Fibroblast of lung (primary cell): ENCODE measurements at regions not wholly inside any gene's neighbourhood (a gene's known extent, or its start where the extent isn't known, plus 50 kb on each side); places are given as distances from the start of the nearest gene placed in this dataset.
"Not testable (repeated sequence)": the region's sequence is repeated elsewhere in the genome, so short reads cannot be mapped to it uniquely, and the experiment has no call there.

ENCODE experiments used
- DNase-seq, 2 donors: peaks; one replicate each; pipeline versions ENCODE4 v3.0.0 to v3.0.0-alpha.2; 2010; ENCODE audit warnings: low read depth in 2 of 2
- H2AFZ ChIP-seq: 2 replicates; pipeline ENCODE4 v1.5.1; 2012; ENCODE audit warnings: low read length, control low read depth, inconsistent platforms
- H3K27ac ChIP-seq: 2 replicates; pipeline ENCODE4 v1.5.1; 2011; ENCODE audit warnings: low read length, control low read depth; ENCODE audit not compliant: insufficient read depth
- H3K27me3 ChIP-seq: 2 replicates; pipeline ENCODE4 v1.5.1; 2011; ENCODE audit warnings: mild to moderate bottlenecking, low read length; ENCODE audit not compliant: control insufficient read depth, insufficient read depth
- H3K36me3 ChIP-seq: 2 replicates; pipeline ENCODE4 v1.5.1; 2011; ENCODE audit warnings: low read length; ENCODE audit not compliant: control insufficient read depth, insufficient read depth
- H3K4me1 ChIP-seq: 2 replicates; pipeline ENCODE4 v1.5.1; 2011; ENCODE audit warnings: low read length; ENCODE audit not compliant: control insufficient read depth, insufficient read depth; ENCODE audit errors: extremely low read depth
- H3K4me2 ChIP-seq: 2 replicates; pipeline ENCODE4 v1.5.1; 2011; ENCODE audit warnings: low read length, control low read depth; ENCODE audit not compliant: insufficient read depth; ENCODE audit errors: extremely low read depth
- H3K4me3 ChIP-seq, 4 experiments: fragments of 200-600 bp in 1 of 4; sonication (generic) in 1 of 4; replicated peaks in 1 of 4; 2 replicates each; pipeline ENCODE4 v1.5.1; 2011 to 2016; ENCODE audit warnings: low read length in 4 of 4, low read depth in 3 of 4, mild to moderate bottlenecking in 3 of 4, control low read depth in 2 of 4, inconsistent platforms in 1 of 4, mixed read lengths in 1 of 4; ENCODE audit not compliant: insufficient read depth in 1 of 4; ENCODE audit errors: control extremely low read depth in 1 of 4
- H3K79me2 ChIP-seq: 2 replicates; pipeline ENCODE4 v1.5.1; 2012; ENCODE audit warnings: mild to moderate bottlenecking, low read length, inconsistent platforms; ENCODE audit not compliant: control insufficient read depth, insufficient read depth
- H3K9ac ChIP-seq: 2 replicates; pipeline ENCODE4 v1.5.1; 2011; ENCODE audit warnings: mild to moderate bottlenecking, low read length, control low read depth; ENCODE audit not compliant: insufficient read depth
- H3K9me3 ChIP-seq: 2 replicates; pipeline ENCODE4 v1.5.1; 2012; ENCODE audit warnings: low read depth, low read length; ENCODE audit not compliant: control insufficient read depth, insufficient read depth
- H4K20me1 ChIP-seq: 2 replicates; pipeline ENCODE4 v1.5.1; 2011; ENCODE audit warnings: low read length; ENCODE audit not compliant: control insufficient read depth, insufficient read depth; ENCODE audit errors: extremely low read depth
- EZH2 ChIP-seq: IDR thresholded peaks from 2 replicates; pipeline ENCODE4 v1.5.1; 2012; ENCODE audit warnings: low read length, control low read depth, mild to moderate bottlenecking; ENCODE audit errors: missing control alignments
- TF ChIP-seq, protein P1 (sequence below), 2 donors: IDR thresholded peaks in 1 of 2; conservative IDR thresholded peaks in 1 of 2; 1 replicate in 1 of 2; 2 replicates in 1 of 2; pipeline ENCODE4 v1.5.1; 2011 to 2012; ENCODE audit warnings: low read length in 2 of 2, control low read depth in 1 of 2, inconsistent platforms in 1 of 2, low read depth in 1 of 2, mild to moderate bottlenecking in 1 of 2

GRCh38 chr22:26970809-26971394 is 313.5 kb downstream of the MIAT start:
- Histone ChIP-seq H3K9me3 (no peaks in the 10 kb centered on the region), H4K20me1 (no peaks in the 10 kb centered on the region), H3K9ac (no peak overlapping the region), H3K4me3 (no peak overlapping the region), H3K79me2 (no peaks in the 10 kb centered on the region), H3K4me2 (no peak overlapping the region), H3K27ac (no peak overlapping the region), H2AFZ (no peak overlapping the region), H3K4me1 (no peaks in the 10 kb centered on the region), H3K27me3 (no peaks in the 10 kb centered on the region), H3K36me3 (no peaks in the 10 kb centered on the region)
- TF ChIP-seq, protein P1, sequence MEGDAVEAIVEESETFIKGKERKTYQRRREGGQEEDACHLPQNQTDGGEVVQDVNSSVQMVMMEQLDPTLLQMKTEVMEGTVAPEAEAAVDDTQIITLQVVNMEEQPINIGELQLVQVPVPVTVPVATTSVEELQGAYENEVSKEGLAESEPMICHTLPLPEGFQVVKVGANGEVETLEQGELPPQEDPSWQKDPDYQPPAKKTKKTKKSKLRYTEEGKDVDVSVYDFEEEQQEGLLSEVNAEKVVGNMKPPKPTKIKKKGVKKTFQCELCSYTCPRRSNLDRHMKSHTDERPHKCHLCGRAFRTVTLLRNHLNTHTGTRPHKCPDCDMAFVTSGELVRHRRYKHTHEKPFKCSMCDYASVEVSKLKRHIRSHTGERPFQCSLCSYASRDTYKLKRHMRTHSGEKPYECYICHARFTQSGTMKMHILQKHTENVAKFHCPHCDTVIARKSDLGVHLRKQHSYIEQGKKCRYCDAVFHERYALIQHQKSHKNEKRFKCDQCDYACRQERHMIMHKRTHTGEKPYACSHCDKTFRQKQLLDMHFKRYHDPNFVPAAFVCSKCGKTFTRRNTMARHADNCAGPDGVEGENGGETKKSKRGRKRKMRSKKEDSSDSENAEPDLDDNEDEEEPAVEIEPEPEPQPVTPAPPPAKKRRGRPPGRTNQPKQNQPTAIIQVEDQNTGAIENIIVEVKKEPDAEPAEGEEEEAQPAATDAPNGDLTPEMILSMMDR (conservative IDR thresholded peaks at IDR 0.05 in 1 of 2, IDR thresholded peaks at IDR 0.05 in 1 of 2; ENCODE audit: low read depth in 1 of 2, low read length in 2 of 2) = no peak
- TF ChIP-seq EZH2 = no peak
- no peak for DNase-seq

DNA sequence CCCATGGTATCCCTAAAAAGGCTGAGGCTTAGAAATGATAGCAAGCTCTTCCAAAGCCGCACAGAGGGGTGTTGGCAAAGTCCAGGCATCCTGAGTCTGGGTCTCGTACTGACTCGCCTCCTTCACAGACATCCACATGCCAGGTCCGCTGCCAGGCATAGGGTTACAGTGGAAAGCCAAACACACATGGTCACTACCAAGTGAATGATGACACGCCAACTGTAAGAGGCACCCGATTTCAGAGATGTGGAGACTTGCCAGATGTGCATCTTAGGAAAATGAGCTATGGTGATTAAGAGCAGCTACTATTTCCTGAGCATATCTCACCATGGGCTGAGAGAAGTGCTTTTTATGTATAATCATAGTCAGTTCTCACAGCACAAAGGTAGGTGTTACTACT is 314.9 kb downstream of the MIAT start:
- DNase-seq = peak in 1 of 2 donors; percentile 65
- Histone ChIP-seq H3K27me3 (no peaks in the 10 kb centered on the region), H3K4me1 (no peaks in the 10 kb centered on the region), H3K79me2 (no peaks in the 10 kb centered on the region), H4K20me1 (no peaks in the 10 kb centered on the region), H2AFZ (no peak overlapping the region), H3K4me3 (no peak overlapping the region), H3K36me3 (no peaks in the 10 kb centered on the region), H3K9me3 (no peaks in the 10 kb centered on the region), H3K9ac (no peak overlapping the region), H3K27ac (no peak overlapping the region), H3K4me2 (no peak overlapping the region)
- no peak for TF ChIP-seq EZH2
- TF ChIP-seq, protein P1 (conservative IDR thresholded peaks at IDR 0.05 in 1 of 2, IDR thresholded peaks at IDR 0.05 in 1 of 2; ENCODE audit: low read depth in 1 of 2, low read length in 2 of 2) = no peak

GRCh38 chr22:26972915-26973314 is 315.5 kb downstream of the MIAT start:
- H3K4me2 ChIP-seq, H3K4me1 ChIP-seq, H2AFZ ChIP-seq: not testable (repeated sequence)

More at GRCh38 chr22:26972915-26973314, 315.5 kb downstream of the MIAT start:
- not testable (repeated sequence) for H3K9me3 ChIP-seq, H3K79me2 ChIP-seq, H3K27me3 ChIP-seq, H3K4me3 ChIP-seq, H4K20me1 ChIP-seq, H3K36me3 ChIP-seq, H3K9ac ChIP-seq, DNase-seq, H3K27ac ChIP-seq
